Activated T-cell treated with anti-CD3 and anti-CD28 coated beads, Interleukin-2, amount 50 U/mL, for 72 hours (primary cell): ENCODE measurements at regions not wholly inside any gene's neighbourhood (a gene's known extent, or its start where the extent isn't known, plus 50 kb on each side); places are given as distances from the start of the nearest gene placed in this dataset.

Experiments used
- ATAC-seq, 2 donors: fragments of 150-1000 bp; cut with Tn5 transposase; replicated peaks in 1 of 2; 2 replicates each; pipeline ENCODE4 v1.10.0; 2021; ENCODE audit warnings: moderate library complexity in 2 of 2, mild to moderate bottlenecking in 1 of 2
- DNase-seq, 2 donors: peaks; one replicate each; pipeline ENCODE4 v3.0.0; 2021 to 2022; ENCODE audit warnings: mixed read lengths in 1 of 2
- H3K27ac Mint-ChIP-seq: one replicate; pipeline ENCODE4 v1.8.0; 2022; ENCODE audit warnings: mild to moderate bottlenecking, moderate library complexity, mixed read lengths
- H3K27me3 Mint-ChIP-seq: one replicate; pipeline ENCODE4 v1.8.0; 2022; ENCODE audit warnings: low read depth, mixed read lengths
- H3K36me3 Mint-ChIP-seq, 2 donors: one replicate each; pipeline ENCODE4 v1.8.0; 2022; ENCODE audit warnings: mixed read lengths in 2 of 2, mild to moderate bottlenecking in 1 of 2; ENCODE audit not compliant: insufficient read depth in 2 of 2
- H3K4me1 Mint-ChIP-seq: one replicate; pipeline ENCODE4 v1.8.0; 2022; ENCODE audit warnings: low read depth, mixed read lengths
- H3K4me3 Mint-ChIP-seq, 2 donors: one replicate each; pipeline ENCODE4 v1.8.0; 2022; ENCODE audit warnings: mild to moderate bottlenecking in 2 of 2, mixed read lengths in 2 of 2, moderate library complexity in 2 of 2
- H3K9me3 Mint-ChIP-seq, 2 donors: one replicate each; pipeline ENCODE4 v1.8.0; 2022; ENCODE audit warnings: mixed read lengths in 2 of 2

DNA sequence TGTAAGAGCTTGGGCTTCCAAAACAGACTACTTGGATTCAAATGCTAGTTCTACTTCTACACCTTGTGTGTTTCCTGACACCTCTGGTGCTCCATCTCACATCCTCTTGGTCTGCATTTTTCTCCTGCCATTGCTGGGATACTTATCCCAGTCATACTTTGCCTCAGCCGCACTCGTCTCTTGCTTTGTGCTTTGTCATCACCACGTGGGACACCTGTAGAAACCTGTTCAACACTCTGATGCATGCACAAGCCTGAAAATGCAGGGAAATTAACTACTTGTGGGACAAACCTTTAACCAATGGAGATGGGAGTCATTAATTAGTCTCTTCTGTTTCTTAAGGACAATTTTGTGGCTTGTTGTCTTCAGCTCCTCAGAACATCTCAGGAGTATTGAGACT, 94.2 kb upstream of the PHYHIPL start:
- no peak overlapping the region for H3K4me3 Mint-ChIP-seq
- H3K36me3 Mint-ChIP-seq: no peaks in the 10 kb centered on the region
- H3K9me3 Mint-ChIP-seq: peaks cover 0 to 1% of the 10 kb centered on the region in 2 donors
- H3K27ac Mint-ChIP-seq: no peak overlapping the region
- no peaks in the 10 kb centered on the region for H3K4me1 Mint-ChIP-seq
- ATAC-seq: no peak
- no peaks in the 10 kb centered on the region for H3K27me3 Mint-ChIP-seq
- no peak for DNase-seq

- no peak for ATAC-seq
These were observed 91.4 kb upstream of the PHYHIPL start for GRCh38 chr10:59085054-59085453.

DNA sequence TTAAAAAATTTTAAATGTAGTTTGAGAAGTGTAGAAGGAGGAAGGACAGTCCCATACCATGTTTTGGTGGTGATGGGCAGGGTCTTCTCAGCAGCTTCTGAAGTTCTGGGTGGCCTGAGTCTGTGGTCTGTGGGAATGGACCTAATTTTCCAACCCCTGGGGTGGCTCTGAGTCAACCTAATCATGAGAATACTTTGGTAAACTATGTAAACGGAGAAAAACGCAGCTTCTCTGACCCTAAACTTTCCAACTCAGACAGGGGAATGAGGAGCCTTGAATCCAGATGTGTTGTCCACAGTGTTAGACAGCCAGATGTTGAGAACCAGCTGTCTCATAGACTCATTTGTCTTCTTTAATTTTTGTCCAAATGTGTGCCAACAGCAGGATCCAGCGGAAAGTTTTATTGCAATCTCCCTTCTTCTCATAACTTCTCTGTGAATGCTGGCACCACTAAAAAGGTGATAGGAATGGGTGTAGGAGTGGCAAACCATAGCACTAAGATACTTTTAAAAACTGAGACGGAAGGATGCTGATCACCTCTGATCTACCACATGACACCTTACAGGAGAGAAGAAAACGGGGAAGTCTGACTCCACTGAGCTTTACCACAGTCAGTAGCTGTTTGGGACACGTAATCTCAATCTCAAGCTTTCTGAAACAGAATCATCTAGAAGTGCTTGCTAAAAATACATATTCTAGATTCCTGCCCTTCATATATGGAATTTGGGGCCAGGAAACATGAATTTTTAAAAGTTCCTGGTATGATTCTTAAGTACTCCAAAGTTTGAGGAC, 90.5 kb upstream of the PHYHIPL start:
- DNase-seq: no peak
- no peaks in the 10 kb centered on the region for H3K4me1 Mint-ChIP-seq
- no peaks in the 10 kb centered on the region for H3K27me3 Mint-ChIP-seq
- no peak overlapping the region for H3K27ac Mint-ChIP-seq
- peaks cover 3 to 7% of the 10 kb centered on the region in 2 donors for H3K9me3 Mint-ChIP-seq
- ATAC-seq: no peak
- no peak overlapping the region for H3K4me3 Mint-ChIP-seq
- no peaks in the 10 kb centered on the region for H3K36me3 Mint-ChIP-seq

More at GRCh38 chr10:59085054-59085453, 91.4 kb upstream of the PHYHIPL start:
- Mint-ChIP-seq H3K4me3 (no peak overlapping the region), H3K9me3 (peaks cover 1 to 7% of the 10 kb centered on the region in 2 donors), H3K4me1 (no peaks in the 10 kb centered on the region), H3K36me3 (no peaks in the 10 kb centered on the region), H3K27me3 (no peaks in the 10 kb centered on the region), H3K27ac (no peak overlapping the region)
- no peak for DNase-seq

- ATAC-seq: no peak
- H3K4me3 Mint-ChIP-seq: no peak overlapping the region
- no peak overlapping the region for H3K27ac Mint-ChIP-seq
- H3K27me3 Mint-ChIP-seq: no peaks in the 10 kb centered on the region
- H3K4me1 Mint-ChIP-seq: no peaks in the 10 kb centered on the region
- no peak for DNase-seq
- no peaks in the 10 kb centered on the region for H3K36me3 Mint-ChIP-seq
- peaks cover 2 to 7% of the 10 kb centered on the region in 2 donors for H3K9me3 Mint-ChIP-seq
These were observed 89.0 kb upstream of the PHYHIPL start for GRCh38 chr10:59087486-59087885.

DNA sequence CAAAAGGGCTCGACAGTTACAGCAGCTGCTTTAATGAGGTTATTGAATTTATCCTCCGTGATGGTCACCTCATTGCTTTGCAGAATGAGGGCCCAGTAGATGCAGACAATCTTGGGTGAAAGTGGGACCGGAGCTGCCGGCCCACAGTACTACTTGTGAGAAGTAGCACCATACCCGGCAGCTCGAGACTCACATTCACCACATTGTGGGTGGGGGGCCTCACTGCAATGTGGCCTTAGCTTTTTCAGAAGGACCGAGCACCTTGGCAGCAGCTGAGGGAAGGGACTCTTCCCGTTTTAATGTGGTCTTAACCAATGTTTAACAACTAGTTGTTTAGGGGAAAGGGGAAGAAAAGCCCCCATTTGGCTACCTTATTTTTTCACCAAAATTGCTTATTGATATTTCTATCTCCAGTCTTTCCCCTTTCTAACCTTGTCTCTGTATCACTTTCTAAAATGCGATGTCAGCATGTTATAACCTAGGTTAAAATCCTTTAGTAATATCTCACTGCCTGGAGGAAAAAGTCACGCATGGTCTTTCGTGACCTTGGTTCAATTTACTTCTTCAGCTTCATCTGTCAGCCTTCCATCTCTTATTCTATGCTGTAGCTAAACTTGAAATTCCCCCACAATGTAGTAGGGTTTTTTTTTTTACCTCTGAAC, 87.4 kb upstream of the PHYHIPL start:
- no peaks in the 10 kb centered on the region for H3K36me3 Mint-ChIP-seq
- DNase-seq (no peak), ATAC-seq (no peak)
- no peaks in the 10 kb centered on the region for H3K27me3 Mint-ChIP-seq
- H3K9me3 Mint-ChIP-seq: peaks cover 2 to 7% of the 10 kb centered on the region in 2 donors
- no peaks in the 10 kb centered on the region for H3K4me1 Mint-ChIP-seq
- no peak overlapping the region for H3K27ac Mint-ChIP-seq
- no peak overlapping the region for H3K4me3 Mint-ChIP-seq

GRCh38 chr10:59090817-59091622, 85.4 kb upstream of the PHYHIPL start:
- Mint-ChIP-seq H3K27ac (no peak overlapping the region), H3K36me3 (no peaks in the 10 kb centered on the region), H3K9me3 (peaks cover 4 to 8% of the 10 kb centered on the region in 2 donors), H3K4me3 (no peak overlapping the region), H3K27me3 (no peaks in the 10 kb centered on the region), H3K4me1 (no peaks in the 10 kb centered on the region)
- no peak for DNase-seq
- no peak for ATAC-seq

- Mint-ChIP-seq H3K36me3 (no peaks in the 10 kb centered on the region), H3K4me3 (no peak overlapping the region), H3K9me3 (peaks cover 4 to 7% of the 10 kb centered on the region in 2 donors), H3K27me3 (no peaks in the 10 kb centered on the region), H3K27ac (no peak overlapping the region), H3K4me1 (no peaks in the 10 kb centered on the region)
- DNase-seq (no peak), ATAC-seq (no peak)
These were observed 83.0 kb upstream of the PHYHIPL start for GRCh38 chr10:59093461-59093860.

- H3K4me1 Mint-ChIP-seq: no peaks in the 10 kb centered on the region
- ATAC-seq (no peak), DNase-seq (no peak)
- no peak overlapping the region for H3K27ac Mint-ChIP-seq
- no peak overlapping the region for H3K4me3 Mint-ChIP-seq
- no peaks in the 10 kb centered on the region for H3K36me3 Mint-ChIP-seq
- H3K27me3 Mint-ChIP-seq: no peaks in the 10 kb centered on the region
- H3K9me3 Mint-ChIP-seq: peaks cover 2% of the 10 kb centered on the region in 2 donors
These were observed 79.8 kb upstream of the PHYHIPL start for GRCh38 chr10:59096631-59097030.

- ATAC-seq (no peak), DNase-seq (no peak)
- Mint-ChIP-seq H3K36me3 (no peaks in the 10 kb centered on the region), H3K4me3 (no peak overlapping the region), H3K27ac (no peak overlapping the region), H3K4me1 (no peaks in the 10 kb centered on the region), H3K9me3 (peaks cover 2% of the 10 kb centered on the region in 2 donors), H3K27me3 (no peaks in the 10 kb centered on the region)
These were observed 78.1 kb upstream of the PHYHIPL start for GRCh38 chr10:59098387-59098786.

DNA sequence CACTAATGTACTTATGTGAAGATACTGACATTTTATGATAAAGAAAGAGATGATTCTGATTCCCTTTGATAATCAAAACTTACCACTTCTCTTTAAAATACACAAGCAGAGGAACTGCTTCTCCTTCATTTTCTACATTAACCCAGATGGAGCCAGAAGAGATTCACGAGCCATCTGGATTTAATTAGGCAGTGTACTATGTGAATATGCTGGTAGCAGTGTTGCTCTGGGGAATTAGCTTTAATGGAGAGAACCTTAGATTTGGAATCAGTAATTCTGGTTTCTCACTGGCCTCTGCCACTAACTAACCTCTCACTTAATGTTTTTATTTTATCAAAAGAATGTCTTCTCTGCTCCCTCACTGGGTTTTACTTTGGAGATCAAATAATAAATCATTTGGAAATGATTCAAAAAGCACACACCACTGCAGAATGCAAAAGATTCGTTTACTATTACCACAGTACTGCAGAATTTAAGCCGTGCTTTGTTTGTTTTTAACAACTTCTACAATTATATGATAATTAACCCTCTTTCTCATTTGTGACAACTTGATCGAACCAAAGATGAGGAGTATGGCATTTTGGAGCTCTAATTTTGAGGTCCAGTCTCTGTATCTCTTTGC, 77.5 kb upstream of the PHYHIPL start:
- Mint-ChIP-seq H3K27ac (no peak overlapping the region), H3K4me1 (no peaks in the 10 kb centered on the region), H3K4me3 (no peak overlapping the region), H3K9me3 (peaks cover 2% of the 10 kb centered on the region in 2 donors), H3K27me3 (no peaks in the 10 kb centered on the region), H3K36me3 (no peaks in the 10 kb centered on the region)
- DNase-seq (no peak), ATAC-seq (no peak)

DNA sequence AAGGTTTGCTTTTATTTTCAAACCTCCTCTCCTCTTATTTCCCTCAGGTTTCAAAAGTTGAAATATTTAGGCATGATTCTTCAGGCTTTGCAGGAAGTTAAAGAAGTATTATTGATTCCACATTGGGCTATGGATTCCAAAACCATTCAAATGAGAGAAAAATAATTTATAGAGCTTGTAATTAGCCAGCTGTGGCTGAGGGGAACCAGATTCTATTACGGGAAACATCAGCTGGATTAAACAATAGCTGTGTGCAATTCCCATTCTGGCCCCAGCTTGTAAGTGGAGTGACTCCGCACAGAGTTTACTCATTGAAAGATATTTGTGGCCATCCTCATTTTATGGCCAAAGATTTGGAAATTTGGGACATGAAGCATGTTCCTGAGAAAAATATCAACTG, 77.0 kb upstream of the PHYHIPL start:
- no peak for ATAC-seq
- no peak overlapping the region for H3K4me3 Mint-ChIP-seq
- H3K27me3 Mint-ChIP-seq: no peaks in the 10 kb centered on the region
- no peak overlapping the region for H3K27ac Mint-ChIP-seq
- peaks cover 2% of the 10 kb centered on the region in 2 donors for H3K9me3 Mint-ChIP-seq
- no peak for DNase-seq
- no peaks in the 10 kb centered on the region for H3K4me1 Mint-ChIP-seq
- H3K36me3 Mint-ChIP-seq: no peaks in the 10 kb centered on the region

- H3K36me3 Mint-ChIP-seq: no peaks in the 10 kb centered on the region
- no peak overlapping the region for H3K4me3 Mint-ChIP-seq
- no peaks in the 10 kb centered on the region for H3K27me3 Mint-ChIP-seq
- no peaks in the 10 kb centered on the region for H3K9me3 Mint-ChIP-seq
- no peaks in the 10 kb centered on the region for H3K4me1 Mint-ChIP-seq
- DNase-seq: no peak
- no peak overlapping the region for H3K27ac Mint-ChIP-seq
- ATAC-seq: no peak
These were observed 74.0 kb upstream of the PHYHIPL start for GRCh38 chr10:59102394-59102793.

GRCh38 chr10:59104186-59104585, 72.3 kb upstream of the PHYHIPL start:
- Mint-ChIP-seq H3K36me3 (no peaks in the 10 kb centered on the region), H3K27me3 (no peaks in the 10 kb centered on the region), H3K4me3 (no peak overlapping the region), H3K9me3 (no peaks in the 10 kb centered on the region), H3K27ac (no peak overlapping the region), H3K4me1 (no peaks in the 10 kb centered on the region)
- DNase-seq (no peak), ATAC-seq (no peak)
